EL (cell line): ENCODE measurements at regions not wholly inside any gene's neighbourhood (a gene's known extent, or its start where the extent isn't known, plus 50 kb on each side); places are given as distances from the start of the nearest gene placed in this dataset.
"Not testable (repeated sequence)": the region's sequence is repeated elsewhere in the genome, so short reads cannot be mapped to it uniquely, and the experiment has no call there.

Experiments
- DNase-seq: peaks from one replicate; pipeline ENCODE4 v3.0.0-alpha.2; 2016

DNA sequence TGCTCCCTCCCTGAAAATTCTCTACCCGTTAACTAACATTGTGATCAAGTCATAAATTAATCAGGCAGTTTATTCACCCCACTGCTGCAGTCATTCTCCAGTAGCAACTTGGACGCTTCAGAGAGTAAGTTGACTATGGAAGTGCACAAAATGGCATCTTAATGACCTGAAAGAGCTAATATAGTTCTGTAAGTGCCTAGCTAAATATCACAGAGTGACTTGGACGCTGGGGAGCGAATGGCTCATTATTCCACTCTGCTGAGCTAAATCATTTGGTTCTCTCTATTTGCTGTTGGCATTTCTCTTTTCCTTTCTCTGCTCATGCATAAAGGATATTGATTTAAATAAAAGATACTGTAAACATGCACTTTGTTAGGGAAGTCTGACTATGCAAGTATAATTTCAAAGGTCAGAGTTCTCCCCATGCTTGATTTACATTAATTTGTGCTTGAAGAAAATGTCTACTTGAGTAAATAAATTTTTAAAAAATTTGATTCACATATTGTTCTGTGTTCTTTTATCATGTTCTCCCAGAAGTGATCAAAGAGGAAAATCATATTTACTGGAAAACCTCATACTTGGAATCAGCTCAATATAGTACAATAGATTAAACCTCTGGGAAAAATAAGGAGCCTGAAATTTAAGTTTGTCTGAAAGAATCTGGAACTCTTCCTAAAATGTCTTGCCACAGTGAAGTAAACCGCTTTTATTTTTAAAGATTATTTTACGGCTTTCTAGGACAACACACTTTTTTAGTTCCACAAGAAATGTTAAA is 169.5 kb upstream of the HAPLN1 start:
- DNase-seq = no peak

DNA sequence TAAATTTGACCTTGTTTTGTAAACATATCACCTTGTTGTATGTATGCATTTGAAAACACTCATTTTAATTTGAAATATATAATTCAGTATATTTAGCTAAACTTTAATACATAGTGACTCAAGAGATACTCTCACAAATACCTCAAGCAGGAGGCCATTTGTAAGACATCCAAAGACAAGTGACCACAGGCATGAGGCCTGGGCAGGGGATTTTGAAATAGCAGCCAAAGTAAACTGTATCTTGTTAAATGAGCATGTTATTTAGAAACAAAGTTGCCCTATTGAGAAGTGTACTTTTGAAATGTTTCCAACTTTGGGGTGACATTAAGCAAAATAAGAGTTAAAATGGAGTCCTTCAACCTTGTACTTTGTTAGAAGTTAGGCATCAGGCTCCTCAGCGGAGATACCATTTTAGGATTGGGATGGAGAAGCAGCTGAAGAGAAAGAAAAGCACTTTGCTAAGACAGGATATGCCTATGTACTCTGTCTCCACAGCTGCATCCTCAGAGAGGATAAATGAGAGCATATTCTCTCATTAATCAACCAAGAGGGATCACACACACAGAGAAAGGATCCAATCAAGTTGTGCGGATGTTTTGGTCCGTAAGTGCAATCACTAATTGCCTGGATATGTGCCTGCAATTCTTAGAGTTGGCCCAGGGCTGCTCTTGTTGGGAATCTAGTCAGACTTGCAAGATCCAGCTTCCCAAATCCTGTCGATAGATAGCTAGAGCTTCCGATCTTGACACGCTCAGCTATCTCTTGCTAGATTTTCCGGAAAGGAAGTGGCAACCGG is 157.5 kb upstream of the HAPLN1 start:
- peak; percentile 3 for DNase-seq

DNA sequence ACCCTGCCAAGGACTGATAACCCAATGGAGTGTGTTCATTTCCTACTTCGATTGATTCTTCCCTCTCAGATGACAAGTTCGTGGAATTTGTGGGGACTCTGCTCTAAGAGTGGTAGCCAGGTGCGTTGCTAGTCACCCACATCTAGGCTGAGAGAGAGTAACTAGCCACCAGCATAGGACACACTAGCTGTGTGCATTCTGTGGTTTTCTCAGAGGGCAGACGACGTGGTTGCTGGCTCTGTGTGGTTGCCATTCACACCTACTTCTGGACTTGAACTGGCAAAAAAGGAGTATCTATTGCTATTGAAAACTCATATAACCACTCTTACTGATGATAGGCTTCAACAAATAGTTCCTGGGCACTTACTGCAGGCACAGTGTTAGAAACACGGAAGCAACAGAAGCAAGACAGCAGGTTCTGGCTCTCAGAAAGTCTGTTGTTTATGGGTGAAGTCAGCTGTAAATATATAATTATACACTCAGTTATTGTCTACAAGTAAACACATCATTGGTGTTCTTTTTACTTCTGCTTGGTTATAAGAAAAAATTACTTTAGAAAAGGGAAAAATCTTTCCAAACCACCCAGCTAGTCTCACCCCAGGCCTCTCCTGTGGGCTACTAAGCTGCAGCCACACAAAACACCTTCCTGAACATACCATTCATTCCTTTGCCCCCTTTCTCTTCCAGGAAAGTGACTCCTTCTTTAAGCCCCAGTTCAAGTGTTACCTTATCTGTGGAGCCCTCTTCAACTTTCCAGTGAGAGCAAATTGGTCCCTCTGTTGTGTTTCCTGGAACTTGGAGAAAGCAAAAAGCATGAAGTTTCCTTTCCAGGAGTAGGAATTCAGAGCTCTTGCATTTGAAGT is 151.1 kb upstream of the HAPLN1 start:
- DNase-seq = no peak

DNA sequence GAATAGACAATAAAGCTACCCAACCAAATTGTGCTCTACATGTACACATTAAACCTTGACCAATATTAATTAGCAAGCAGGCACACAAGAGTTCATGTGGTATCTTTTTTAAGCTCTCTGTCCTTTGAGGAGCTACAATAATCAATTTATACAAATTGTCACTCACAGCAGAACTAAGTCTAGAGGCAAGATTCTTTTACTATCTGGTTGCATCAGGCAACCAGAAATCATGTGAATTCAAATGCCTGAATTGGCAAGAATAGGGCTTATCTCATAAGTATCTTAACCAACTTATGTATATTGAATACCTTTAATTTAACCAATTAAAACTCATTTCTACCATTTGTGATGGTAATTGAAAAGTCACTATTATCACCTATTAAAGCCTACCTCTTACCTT is 145.5 kb upstream of the HAPLN1 start:
- no peak for DNase-seq

DNA sequence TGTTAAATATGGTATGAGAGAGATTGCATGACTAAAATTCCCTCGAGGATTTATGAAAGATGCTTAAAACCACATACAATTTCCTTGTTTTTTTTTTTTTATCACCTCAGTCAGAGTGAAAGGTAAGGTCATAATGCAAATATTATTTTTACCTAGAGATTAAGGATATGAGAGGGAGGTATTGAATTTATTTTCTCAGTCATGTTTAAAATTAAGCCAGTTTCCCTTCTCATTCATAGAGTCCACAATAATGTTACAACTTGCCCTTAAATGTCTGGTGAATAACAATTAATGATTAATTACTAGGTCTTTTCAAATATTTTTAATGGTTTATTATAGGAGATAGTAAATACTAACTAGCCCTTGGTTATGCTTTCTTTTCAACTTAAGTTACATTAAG is 144.9 kb upstream of the HAPLN1 start:
- no peak for DNase-seq

DNA sequence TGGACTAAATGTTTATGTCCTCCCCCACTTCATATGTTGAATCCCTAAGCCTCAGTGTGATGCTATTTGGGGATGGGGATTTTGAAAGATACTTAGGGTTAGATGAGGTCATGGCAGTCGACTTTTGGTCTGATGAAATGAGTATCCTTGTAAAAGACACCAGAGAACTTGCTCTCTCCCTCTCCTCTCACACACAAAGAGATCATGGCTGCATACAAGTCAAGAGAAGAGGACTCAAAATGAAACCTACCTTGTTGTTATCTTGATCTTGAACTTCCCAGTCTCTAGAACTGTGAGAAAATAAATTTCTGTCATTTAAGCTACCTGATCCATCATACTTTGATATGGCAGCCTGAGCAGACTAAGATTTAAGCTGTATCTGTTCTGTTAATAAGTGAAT is 144.0 kb upstream of the HAPLN1 start:
- no peak for DNase-seq

DNA sequence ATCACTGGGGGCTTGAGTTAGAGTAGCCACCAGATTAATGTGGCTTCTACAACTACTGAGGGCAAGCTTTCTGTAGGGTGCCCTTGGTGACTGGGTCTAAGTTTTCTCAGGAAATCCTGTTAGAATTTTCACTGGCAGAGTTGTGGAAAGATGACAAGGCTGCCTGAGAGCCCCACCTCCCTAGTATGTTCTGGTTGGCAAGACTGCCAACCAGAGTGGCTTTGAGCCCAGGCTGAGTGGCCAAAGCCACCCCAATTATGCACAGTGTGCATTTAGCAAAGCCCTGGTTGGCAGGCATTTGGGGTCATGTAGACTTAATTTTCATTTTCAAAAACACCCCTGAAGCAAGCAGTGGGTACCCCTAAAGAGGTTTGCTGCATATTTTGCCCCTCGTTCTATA is 136.7 kb upstream of the HAPLN1 start:
- DNase-seq = no peak

DNA sequence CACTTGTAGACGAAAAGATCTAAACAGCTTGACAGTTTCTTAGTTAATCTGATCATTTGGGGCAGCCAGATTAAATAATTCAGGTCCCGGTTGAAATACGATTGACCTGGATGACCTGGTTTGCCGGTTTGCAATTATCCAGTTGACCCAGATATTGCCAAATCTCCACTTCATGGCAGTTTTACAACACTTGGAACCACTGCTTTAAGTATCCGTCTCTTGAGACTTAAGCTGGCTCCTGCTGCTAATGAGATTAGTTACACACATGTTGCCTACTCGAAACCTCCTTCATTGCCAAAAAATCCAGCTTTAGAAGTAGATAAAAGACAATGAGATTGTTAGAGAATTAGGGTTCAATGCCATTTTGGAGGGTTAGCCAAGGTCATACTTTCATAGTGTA is 136.2 kb upstream of the HAPLN1 start:
- DNase-seq = no peak

DNA sequence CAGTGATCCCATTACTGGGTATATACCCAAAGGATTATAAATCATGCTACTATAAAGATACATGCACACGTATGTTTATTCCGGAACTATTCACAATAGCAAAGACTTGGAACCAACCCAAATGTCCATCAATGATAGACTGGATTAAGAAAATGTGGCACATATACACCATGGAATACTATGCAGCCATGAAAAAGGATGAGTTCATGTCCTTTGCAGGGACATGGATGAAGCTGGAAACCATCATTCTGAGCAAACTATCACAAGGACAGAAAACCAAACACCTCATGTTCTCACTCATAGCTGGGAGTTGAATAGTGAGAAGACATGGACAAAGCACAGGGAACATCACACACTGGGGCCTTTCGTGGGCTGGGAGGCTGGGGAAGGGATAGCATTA is 129.8 kb upstream of the HAPLN1 start:
- DNase-seq = not testable (repeated sequence)

DNA sequence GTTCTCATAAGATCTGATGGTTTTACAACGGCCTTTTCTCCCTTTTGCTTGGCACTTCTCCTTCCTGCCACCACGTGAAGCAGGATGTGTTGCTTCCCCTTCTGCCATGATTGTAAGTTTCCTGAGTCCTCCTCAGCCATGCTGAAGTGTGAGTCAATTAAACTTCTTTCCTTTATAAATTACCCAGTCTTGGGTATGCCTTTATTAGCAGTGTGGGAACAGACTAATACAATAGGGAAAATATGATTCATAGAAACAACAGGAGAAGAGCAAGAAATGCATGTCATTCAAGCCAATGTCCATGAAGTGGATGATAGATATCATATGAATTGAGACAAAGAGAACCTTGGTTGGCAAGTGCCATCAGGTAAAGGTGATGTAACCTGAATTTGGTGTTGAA is 128.3 kb upstream of the HAPLN1 start:
- DNase-seq = no peak

DNA sequence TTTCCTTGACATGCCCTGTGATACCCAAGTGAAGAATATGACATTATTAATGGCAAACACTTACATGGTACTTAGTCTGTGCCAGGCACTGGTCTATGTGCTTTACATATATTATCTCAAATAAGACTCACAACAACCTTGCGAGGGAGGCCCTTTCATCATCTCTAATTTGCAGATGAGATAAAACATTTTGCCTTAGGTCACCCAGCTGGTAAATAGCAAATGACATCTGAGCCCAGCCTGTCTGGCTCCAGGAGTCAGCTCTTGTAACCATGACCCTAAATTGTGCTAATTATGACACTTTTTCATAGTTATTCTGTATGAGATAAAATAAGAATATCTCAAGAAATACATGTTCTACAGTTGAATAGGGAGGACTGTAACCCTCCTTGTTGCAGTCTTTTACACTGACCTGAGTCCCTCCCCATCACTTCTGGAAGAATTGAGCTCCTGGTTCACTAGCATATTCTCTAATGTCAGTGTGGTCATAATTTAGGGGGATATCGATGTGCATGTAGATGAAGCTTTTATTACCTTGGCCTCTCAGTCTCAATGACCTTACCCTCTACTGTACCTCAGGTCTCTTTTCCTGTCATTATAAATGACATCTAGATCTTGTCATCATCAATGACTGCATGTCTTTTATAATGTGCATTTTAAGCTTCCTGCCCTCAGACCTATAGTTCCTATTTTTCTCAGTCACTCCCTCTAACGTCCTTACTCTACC is 126.1 kb upstream of the HAPLN1 start:
- DNase-seq = no peak

DNA sequence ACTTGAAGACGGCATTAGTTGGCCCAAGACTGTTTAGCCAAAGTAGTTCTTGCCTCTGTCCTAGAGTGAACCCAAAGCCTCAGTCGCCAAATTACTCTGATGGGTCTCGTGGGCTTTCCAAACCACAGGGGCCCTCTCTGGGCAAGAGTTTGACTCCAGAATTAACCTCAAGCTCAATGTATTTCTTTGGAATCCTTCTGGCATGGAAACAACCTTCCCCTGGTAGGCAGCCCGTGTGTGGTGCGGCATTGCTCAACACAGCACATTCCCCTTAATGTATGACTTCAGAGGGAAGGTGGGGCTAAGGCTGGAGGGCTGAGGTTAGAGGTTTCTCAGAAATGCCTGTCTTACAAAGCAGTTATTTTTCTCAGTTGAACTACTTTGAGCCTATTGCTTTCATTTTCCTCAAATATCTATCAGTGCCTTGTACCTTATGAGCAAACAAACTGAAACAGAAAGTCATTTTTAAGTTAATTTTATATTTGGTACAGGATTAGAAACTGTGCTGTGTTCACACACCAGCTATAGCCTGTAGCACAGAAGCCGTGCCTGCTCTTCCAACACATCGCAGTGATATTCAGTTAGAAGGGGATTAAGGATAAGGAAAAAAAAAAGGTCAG is 123.9 kb upstream of the HAPLN1 start:
- peak; percentile 46 for DNase-seq

DNA sequence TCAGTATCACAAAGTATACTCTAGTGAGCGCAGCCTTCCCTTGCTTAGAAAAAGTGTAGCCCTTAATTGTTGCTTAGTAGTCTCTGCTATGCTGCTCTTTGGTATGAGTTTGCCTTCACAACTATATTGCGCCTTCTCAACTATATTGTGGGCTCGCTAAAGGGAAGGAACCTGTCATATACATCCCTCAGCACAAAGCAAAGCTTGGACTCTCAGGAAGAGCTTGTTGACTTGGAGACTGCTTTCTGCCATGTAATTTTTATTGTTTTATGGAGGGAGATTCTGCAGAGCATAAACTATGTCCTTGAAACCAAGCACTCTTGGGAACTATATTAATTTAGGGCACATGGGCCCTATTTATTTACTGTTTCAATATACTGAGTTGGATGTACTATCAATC is 119.1 kb upstream of the HAPLN1 start:
- no peak for DNase-seq

DNA sequence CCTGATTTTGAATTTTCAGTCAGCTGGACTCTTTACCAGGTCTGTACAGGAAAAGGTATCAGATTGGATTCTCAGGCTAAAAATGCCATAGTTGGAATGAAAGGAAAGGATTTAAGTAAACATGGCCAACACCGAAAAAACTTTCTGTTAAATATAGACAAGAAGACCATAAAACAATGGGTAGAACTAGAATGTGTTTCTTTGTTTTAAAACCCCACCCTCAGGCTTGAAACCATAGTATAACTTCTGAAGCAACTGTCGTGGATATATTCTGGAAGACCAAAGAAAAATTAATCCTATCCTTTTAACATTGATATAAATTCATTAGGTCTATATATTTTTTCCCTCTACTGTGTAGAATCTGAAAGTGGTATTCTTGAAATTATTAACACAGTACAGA is 118.6 kb upstream of the HAPLN1 start:
- no peak for DNase-seq

DNA sequence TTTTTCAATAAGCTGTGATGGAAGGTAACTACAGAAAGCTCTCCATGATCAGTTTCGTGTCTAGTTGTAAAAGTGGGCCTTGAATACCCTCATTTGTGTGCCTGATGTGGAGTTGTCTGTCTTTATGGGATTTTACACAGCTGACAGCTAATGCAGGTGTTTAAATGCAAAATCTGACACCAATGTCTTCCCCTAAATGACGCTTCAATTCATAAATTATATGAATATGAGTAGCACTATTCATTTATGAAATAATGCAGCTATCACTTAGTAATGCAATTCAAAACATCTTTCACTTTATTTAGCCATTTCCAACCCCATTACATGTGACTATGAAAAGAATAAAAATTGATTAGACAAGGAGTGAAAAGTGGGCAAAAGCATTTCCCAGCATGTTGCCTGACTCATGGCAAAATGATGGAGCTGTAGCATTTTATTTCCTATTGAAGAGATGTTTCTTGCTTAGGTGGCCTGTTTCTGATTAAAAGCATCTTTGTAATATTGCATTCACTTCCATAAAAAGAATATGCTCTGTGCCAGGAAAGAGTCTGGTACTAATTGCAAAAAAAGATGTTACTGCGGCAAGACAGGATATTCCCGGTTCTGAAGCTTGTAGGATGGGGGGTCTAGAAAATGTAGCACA is 116.7 kb upstream of the HAPLN1 start:
- no peak for DNase-seq

DNA sequence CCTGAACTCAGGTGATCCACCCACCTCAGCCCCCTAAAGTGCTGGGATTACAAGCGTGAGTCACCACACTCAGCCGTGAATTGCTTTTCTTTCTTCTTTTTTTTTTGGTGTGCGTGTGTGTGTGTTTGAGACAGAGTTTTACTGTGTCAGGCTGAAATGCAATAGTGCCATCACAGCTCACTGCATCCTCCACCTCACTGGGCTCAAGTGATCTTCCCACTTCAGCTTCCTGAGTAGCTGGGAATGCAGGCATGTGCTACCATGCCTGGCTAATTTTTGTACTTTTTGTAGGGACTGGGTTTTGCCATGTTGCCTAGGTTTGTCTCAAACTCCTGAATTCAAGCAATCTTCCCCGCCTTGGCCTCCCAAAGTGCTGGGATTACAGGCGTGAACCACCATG is 113.7 kb upstream of the HAPLN1 start:
- no peak for DNase-seq

DNA sequence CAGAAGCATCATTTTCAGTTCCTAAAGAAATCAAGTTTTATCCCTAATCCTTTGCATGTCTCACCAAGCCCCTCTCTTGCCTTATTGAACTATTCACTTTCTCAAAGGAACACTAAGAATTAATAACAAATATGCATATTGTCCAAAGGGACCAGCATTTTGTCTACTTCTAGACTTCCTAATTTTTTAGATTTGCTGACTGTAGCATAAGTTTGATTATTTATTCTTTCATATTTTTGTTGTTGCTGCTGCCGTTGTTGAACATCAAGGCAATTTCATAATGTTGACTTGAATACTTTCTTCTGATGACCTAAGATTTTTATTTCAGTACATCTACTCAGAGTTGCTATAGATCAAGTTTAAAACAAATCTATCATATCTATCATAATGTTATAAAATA is 111.2 kb upstream of the HAPLN1 start:
- no peak for DNase-seq

DNA sequence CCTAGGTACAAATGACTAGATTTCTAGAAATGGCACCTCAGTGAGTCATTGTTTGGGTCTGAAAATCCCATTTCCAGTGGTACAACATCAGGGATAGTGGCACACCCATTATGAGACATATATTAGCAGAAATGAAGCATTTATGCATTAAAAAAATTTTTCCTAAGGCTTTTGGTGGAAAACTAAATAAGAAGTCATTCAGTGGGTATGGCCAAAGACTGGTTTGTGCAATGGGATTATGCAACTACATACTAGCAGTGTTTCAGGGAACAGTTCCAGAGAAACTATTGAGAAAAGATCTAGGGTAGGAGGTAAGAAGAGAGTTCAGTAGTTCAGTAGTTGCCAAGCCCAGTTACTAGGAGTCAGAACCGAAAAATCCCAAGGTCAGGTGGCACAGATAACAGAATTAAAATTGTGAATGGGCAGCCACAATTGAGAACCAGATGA is 106.5 kb upstream of the HAPLN1 start:
- no peak for DNase-seq

DNA sequence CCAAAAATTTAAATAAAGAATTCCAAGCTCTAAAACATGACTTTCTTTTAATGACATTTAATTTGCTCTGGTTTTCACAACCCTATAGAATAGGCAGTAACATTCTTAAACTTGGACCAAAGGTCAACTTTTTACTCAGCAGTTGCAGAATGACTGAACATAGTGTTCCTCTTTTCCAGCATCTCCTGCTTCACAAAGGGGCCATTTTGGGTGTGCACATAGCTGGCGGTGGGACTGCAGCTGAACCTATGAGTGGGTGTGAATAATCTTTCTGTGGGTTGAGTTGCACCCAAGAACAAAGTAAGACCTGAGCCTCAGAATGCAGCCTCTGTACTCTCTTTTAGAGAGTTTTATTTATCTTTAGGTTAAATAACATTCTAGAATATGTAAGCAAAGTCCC is 96.9 kb upstream of the HAPLN1 start:
- DNase-seq = no peak

DNA sequence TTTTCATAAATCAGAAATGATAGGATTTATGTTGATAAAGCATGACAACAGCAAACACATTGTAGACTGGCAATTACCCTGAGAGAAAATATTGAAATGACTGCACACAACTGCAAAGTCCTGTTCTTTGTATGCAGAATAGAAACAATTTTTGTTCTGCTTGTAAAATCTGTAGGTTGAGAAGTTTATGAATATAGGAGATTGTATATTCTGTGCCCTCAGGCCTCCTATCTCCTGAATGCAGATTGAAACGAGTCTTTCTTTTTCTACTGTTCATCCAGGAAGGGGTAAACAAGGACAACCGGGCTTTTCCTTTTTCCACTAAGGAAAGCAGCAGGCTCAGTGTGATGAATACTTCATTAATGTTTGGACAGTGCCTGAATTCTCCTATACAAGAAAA is 95.0 kb upstream of the HAPLN1 start:
- no peak for DNase-seq

DNA sequence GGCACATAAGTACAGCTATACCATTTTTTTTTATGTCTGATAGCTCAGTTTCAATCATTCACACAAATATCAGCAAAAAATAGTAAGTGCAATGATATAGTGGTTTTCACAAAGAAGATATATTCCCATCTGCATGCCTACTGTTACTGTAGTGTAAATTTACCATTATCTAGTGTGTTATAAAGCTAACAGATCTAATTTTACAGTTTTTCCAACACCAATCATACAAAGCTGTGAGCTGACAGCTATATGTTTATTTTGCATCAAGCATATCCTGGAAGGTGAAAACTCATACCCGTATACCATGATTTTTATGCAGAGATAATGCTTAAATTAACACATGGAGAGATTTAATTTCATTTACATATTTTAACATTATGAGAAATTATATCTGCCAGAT is 89.9 kb upstream of the HAPLN1 start:
- no peak for DNase-seq

DNA sequence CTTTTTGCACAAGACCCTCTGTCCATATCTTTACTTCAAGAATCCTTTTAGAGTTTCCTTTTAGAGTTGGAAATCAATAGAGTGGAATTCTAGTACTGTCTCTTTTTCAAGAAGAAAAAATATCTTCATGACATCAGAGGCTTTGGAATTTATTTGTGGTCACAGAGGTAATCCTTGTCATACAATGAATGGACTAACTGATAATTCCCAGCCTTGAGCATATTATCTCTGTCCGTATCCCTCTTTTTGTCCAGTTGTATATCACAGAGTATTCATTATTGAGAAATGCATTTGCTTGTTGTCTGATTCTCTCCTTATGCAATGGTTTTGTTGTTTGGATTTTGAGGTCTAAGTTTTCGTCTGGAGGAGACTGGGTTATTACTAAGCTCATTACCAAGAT is 82.0 kb upstream of the HAPLN1 start:
- DNase-seq = peak; percentile 28
